H54 (cell line): ENCODE measurements at regions not wholly inside any gene's neighbourhood (a gene's known extent, or its start where the extent isn't known, plus 50 kb on each side); places are given as distances from the start of the nearest gene placed in this dataset.
"Not testable (repeated sequence)": the region's sequence is repeated elsewhere in the genome, so short reads cannot be mapped to it uniquely, and the experiment has no call there.

Experiments
- DNase-seq: peaks from one replicate; pipeline ENCODE4 v3.0.0; 2011; ENCODE audit warnings: low spot score, mixed read lengths; ENCODE audit not compliant: insufficient read length
- FAIRE-seq: peaks from 3 replicates; lab custom pipeline; 2011; peaks lifted over from hg19 to GRCh38; lab: Jason Lieb, UNC
- POLR2A ChIP-seq: IDR thresholded peaks from 2 replicates; pipeline ENCODE4 v1.6.1; 2011; ENCODE audit warnings: low read depth, mild to moderate bottlenecking, low read length

GRCh38 chr11:80281194-80281593, 840.4 kb upstream of the TENM4 start:
- no peak for DNase-seq
- no peak for FAIRE-seq
- TF ChIP-seq POLR2A = no peak

DNA sequence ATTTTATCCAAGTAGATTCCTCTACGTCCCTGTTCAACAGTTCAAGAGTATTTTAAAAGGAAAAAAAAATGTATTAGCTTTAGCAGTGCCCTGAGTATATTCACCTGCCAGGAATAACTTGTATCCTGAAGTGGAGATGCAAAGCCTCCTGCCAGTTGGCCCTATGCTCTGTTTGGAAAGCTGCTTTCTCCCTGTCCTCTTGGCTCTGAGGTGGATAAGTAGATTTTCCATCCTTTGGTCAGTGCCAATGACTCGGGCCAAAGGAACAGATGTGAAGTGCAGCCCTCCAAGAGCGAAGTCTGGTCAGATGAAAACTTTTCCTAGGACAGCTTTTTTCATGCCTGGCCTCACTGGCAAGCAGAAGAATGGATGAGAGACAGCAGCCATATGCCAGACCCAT, 839.9 kb upstream of the TENM4 start:
- DNase-seq (no peak), FAIRE-seq (no peak)

GRCh38 chr11:80261776-80262175, 820.9 kb upstream of the TENM4 start:
- TF ChIP-seq POLR2A = no peak
- DNase-seq = no peak
- FAIRE-seq = no peak

More for the DNA sequence above, 839.9 kb upstream of the TENM4 start:
- no peak for TF ChIP-seq POLR2A

- FAIRE-seq, DNase-seq: not testable (repeated sequence)
These were observed 816.6 kb upstream of the TENM4 start for GRCh38 chr11:80257319-80258015.

GRCh38 chr11:80255021-80255420, 814.2 kb upstream of the TENM4 start:
- TF ChIP-seq POLR2A = no peak
- no peak for DNase-seq
- no peak for FAIRE-seq

GRCh38 chr11:80241766-80242165, 800.9 kb upstream of the TENM4 start:
- DNase-seq = no peak
- FAIRE-seq = no peak
- no peak for TF ChIP-seq POLR2A

DNA sequence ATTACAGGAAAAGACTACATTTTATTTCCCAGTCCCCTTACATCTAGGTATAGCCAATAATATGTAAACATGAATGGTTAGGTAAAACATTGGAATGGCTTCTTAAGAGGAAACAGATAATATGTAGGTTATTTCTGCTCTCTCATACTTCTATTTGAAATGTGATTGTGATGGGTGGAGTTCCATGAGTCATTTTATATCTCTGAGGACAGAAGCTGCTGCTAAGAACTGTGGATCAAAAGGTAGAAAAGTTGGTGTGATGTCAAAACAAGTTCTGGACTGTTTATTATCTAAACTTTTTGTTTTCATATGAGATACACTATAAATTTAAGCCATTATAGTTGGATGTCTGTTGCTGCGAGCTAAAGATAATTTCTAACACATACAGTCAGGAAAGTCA, 799.4 kb upstream of the TENM4 start:
- FAIRE-seq = no peak
- TF ChIP-seq POLR2A = no peak

GRCh38 chr11:80239217-80239616, 798.4 kb upstream of the TENM4 start:
- DNase-seq (no peak), FAIRE-seq (no peak)
- TF ChIP-seq POLR2A = no peak

More for the DNA sequence above, 799.4 kb upstream of the TENM4 start:
- no peak for DNase-seq

- no peak for FAIRE-seq
- TF ChIP-seq POLR2A = no peak
- DNase-seq = no peak
These were observed 787.1 kb upstream of the TENM4 start for GRCh38 chr11:80227915-80228314.

DNA sequence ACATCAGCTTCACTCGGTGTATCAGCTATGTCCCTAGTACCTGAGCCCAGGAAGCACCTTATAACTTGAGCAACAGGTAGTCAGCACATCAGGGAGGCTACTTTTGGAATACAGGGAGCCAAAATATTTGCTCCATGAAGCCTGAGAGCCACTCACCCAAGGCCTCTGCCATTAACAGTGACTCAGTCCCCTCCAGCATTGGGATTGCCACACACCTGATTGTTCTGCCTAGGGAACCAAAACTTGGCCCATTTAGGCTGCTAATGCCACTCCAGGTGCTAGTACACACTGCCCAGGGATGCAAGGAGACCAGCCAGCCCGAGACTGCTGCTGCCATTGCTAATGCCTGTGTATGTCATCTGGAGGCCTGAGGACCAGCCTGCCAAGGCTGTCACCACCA, 773.6 kb upstream of the TENM4 start:
- no peak for FAIRE-seq
- no peak for DNase-seq
- no peak for TF ChIP-seq POLR2A

DNA sequence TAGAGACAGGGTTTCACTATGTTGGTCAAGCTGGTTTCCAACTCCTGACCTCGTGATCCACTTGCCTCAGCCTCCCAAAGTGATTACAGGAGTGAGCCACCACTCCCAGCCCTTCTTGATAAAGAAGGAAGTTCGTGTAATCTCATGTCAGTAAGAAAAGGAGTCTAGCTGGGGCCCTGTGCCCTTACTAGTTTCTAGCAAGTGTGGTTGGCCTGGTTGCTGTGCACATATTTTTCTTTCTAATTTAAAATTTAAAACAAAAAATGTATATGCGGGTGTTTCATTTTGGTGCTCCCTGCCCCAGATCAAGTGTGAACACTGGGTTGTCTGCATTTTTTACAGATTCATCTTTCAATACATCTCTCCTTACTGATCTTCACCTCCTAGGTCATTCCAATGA, 770.8 kb upstream of the TENM4 start:
- no peak for DNase-seq
- FAIRE-seq = no peak
- TF ChIP-seq POLR2A = no peak

GRCh38 chr11:80204021-80204420, 763.2 kb upstream of the TENM4 start:
- DNase-seq (no peak), FAIRE-seq (no peak)
- TF ChIP-seq POLR2A = no peak

GRCh38 chr11:80196932-80197554, 756.2 kb upstream of the TENM4 start:
- TF ChIP-seq POLR2A = no peak
- DNase-seq (no peak), FAIRE-seq (no peak)

DNA sequence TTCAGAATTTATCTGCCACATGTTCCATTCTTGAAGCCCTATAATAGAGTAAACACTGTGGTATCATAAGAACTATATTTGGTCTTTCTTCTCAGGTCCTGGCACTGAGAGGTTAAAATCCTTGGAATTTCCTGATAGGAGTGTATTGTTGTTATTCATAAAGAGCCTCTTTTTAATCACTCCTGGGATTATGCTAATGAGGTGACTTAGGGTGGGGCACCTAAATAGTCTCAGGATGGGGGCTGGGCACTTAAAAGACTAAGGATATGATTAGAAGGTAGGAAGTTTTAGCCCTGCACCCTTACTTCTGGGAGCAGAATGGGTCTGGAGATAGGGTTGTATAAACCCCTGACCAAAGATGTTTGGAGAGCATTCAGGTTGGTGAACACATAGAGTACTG, 755.2 kb upstream of the TENM4 start:
- FAIRE-seq = no peak
- DNase-seq = no peak
- TF ChIP-seq POLR2A = no peak

DNA sequence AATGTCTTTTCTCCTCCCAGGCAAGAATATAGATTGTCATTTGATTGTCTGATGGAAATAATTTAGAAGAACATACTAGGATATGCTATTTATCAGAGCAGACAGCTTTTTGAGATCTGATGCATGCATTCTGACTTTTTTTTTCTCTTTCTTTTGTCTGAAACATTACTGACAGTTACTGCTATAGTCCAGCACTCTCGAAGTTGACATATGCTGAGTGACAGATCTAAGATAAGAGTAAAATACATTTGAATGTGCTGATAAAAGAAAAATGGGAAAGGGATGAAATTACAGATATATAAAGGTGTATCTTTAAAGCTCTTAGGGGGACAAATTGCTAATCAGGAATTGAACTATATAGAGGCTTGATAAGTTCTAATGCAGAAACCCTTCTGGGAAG, 753.8 kb upstream of the TENM4 start:
- DNase-seq (no peak), FAIRE-seq (no peak)
- no peak for TF ChIP-seq POLR2A
